ENCODE measurements at regions not wholly inside any gene's neighbourhood (a gene's known extent, or its start where the extent isn't known, plus 50 kb on each side); places are given as distances from the start of the nearest gene placed in this dataset.

DNA sequence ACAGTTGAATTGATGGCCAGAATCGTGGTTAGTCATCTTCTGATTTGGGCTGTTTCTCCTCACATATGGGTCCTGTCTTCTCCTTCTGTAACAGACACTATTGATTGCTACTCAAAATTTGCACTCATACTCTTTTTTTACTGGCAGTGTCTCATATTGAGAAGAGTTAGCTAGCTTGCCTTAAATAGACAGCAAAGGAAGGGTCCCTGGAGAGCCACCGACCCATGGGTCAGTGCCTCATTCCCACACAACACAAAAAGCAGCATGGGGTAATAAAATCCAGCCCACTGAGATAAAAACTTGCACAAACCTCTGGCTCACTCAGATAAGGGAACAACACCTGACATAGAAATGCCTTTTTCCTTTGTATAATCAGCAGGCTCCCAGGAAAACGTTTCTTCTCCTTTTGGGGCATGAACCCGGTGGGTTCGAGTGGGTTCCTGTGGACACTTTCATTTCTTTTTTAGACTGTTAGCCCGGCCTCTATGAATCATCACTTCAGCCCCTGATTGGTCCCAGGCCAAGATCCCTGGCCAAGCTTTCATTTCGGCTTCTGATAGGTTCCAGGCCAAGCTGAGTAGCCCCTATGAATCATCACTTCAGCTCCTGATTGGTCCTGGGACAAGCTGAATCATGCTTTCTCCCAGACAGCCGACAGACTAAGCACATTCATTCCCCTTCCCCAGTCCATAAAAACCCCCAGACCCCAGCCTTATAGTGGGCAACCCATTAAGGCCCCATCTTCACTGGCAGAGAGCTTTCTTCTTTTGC is 408.1 kb downstream of the DCAF12L2 start:
- H3K4me1 Mint-ChIP-seq = no peaks in the 10 kb centered on the region
- no peaks in the 10 kb centered on the region for H3K27me3 Mint-ChIP-seq (ENCODE audit: low read depth)
- no peak overlapping the region for H3K27ac Mint-ChIP-seq
- no peaks in the 10 kb centered on the region for H3K36me3 Mint-ChIP-seq (ENCODE audit: low read depth)
- TF ChIP-seq, protein P1, sequence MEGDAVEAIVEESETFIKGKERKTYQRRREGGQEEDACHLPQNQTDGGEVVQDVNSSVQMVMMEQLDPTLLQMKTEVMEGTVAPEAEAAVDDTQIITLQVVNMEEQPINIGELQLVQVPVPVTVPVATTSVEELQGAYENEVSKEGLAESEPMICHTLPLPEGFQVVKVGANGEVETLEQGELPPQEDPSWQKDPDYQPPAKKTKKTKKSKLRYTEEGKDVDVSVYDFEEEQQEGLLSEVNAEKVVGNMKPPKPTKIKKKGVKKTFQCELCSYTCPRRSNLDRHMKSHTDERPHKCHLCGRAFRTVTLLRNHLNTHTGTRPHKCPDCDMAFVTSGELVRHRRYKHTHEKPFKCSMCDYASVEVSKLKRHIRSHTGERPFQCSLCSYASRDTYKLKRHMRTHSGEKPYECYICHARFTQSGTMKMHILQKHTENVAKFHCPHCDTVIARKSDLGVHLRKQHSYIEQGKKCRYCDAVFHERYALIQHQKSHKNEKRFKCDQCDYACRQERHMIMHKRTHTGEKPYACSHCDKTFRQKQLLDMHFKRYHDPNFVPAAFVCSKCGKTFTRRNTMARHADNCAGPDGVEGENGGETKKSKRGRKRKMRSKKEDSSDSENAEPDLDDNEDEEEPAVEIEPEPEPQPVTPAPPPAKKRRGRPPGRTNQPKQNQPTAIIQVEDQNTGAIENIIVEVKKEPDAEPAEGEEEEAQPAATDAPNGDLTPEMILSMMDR (IDR thresholded peaks at IDR 0.05; ENCODE audit: unreplicated experiment in 3 of 3) = no peak
- no peak overlapping the region for H3K4me3 Mint-ChIP-seq
- H3K9me3 Mint-ChIP-seq = peaks cover 11% of the 10 kb centered on the region

DNA sequence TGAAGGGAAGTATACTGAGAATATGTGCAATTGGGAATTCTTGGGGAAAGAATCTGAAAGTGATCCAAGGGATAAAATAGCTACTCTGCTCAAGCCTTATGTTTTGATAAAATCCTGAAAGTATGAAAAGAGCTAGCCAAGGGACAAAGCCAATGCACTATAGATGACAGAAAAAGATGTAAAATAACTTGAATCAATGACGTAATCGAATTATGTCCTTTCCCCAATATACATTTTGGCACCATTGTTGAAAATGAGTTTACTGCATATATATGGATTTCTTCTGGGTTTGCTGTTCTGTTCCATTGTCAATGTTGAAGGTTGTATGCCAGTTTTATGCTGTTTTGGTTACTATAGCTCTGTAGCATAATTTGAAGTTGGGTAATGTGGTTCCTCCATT is 407.3 kb downstream of the DCAF12L2 start:
- H3K36me3 Mint-ChIP-seq (ENCODE audit: low read depth) = no peaks in the 10 kb centered on the region
- H3K9me3 Mint-ChIP-seq = peaks cover 17% of the 10 kb centered on the region
- TF ChIP-seq, protein P1 (IDR thresholded peaks at IDR 0.05; ENCODE audit: unreplicated experiment in 3 of 3) = no peak
- H3K4me1 Mint-ChIP-seq = no peaks in the 10 kb centered on the region
- no peak overlapping the region for H3K27ac Mint-ChIP-seq
- H3K4me3 Mint-ChIP-seq = no peak overlapping the region
- no peaks in the 10 kb centered on the region for H3K27me3 Mint-ChIP-seq (ENCODE audit: low read depth)

DNA sequence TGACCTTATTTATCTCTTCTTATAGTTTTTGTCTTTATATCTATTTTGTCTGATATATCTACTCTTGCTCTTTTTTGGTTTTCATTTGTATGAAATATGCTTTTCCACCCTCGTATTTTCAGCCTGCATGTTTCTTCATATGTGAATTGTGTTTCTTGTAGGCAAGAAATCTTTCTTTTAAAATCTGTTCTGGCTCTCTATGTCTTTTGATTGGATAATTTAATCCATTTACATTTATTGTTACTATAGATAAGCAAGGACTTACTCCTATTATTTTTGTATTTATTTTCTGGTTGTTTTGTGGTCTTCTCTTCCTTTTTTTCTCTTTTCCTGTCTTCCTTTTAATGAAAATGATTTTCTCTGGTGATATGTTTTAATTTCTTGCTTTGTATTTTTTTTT is 403.1 kb downstream of the DCAF12L2 start:
- Mint-ChIP-seq H3K4me3 (no peak overlapping the region), H3K4me1 (no peaks in the 10 kb centered on the region), H3K36me3 (ENCODE audit: low read depth) (no peaks in the 10 kb centered on the region), H3K27me3 (ENCODE audit: low read depth) (no peaks in the 10 kb centered on the region), H3K27ac (no peak overlapping the region), H3K9me3 (peaks cover 33% of the 10 kb centered on the region)
- TF ChIP-seq, protein P1 (IDR thresholded peaks at IDR 0.05; ENCODE audit: unreplicated experiment in 3 of 3) = no peak

DNA sequence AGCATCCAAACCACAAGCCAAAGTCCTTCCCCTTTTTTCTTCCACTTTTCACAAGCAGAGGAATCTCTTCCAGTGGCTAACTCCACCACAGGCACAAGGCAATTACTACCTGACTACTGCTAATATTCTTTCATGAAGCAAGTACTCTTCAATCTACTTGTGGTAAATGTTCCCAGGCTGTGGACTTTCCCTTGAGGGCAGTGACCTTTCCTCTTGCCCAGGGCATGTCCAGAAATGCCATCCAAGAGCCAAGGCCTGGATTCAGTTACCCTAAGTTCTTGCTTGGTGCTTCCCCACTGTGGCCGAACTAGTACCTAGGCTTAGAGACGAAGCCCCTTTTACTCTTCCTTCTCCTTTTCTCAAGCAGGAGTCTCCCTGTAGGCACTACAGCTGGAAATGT is 400.7 kb downstream of the DCAF12L2 start:
- Mint-ChIP-seq H3K4me3 (no peak overlapping the region), H3K36me3 (ENCODE audit: low read depth) (no peaks in the 10 kb centered on the region), H3K9me3 (peaks cover 30% of the 10 kb centered on the region), H3K27ac (no peak overlapping the region), H3K27me3 (ENCODE audit: low read depth) (no peaks in the 10 kb centered on the region), H3K4me1 (no peaks in the 10 kb centered on the region)
- TF ChIP-seq, protein P1 (IDR thresholded peaks at IDR 0.05; ENCODE audit: unreplicated experiment in 3 of 3) = no peak

DNA sequence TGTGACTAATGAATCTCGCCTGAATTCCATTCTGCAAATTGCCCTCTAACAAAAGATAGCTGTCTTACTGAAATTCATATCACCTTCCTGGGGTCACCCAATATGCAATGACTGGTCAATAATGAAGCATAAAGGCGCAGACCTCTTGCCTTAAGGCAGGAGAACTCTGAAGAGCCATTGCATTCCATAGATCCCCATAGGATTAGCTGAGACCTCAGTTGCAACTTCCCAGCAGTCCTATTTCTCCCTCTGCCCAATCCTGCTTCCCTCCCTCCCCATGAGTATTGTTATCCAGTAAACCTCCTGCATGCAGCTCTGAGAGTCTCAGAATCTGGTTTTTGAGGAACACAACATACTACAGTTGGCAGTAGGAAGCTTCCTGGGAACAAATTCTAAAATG is 396.5 kb downstream of the DCAF12L2 start:
- H3K9me3 Mint-ChIP-seq = peaks cover 11% of the 10 kb centered on the region
- H3K4me3 Mint-ChIP-seq = no peak overlapping the region
- H3K27me3 Mint-ChIP-seq (ENCODE audit: low read depth) = no peaks in the 10 kb centered on the region
- peak overlapping the region in 1 of 3 experiments; percentile 24 for H3K27ac Mint-ChIP-seq
- TF ChIP-seq, protein P1 (IDR thresholded peaks at IDR 0.05; ENCODE audit: unreplicated experiment in 3 of 3) = no peak
- H3K36me3 Mint-ChIP-seq (ENCODE audit: low read depth) = no peaks in the 10 kb centered on the region
- no peaks in the 10 kb centered on the region for H3K4me1 Mint-ChIP-seq

DNA sequence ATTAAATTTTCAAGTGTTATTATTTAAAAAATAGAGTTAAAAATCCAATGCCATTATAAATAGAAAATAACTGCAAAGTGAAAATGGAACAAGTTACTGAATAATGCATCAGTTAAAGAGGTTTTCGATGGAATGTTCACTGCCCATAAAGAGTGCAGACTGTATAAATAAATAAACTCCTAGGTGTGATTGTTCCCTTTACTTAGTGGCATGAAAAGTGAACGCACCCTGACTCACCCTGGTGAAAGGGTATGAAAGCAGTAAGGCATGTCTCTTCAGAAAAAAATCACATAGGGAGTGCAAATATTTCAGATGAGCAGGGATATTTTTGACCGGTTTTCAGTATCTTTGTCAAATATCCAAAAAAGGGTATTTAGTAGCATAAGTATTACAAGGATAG is 387.8 kb downstream of the DCAF12L2 start:
- TF ChIP-seq, protein P1 (IDR thresholded peaks at IDR 0.05; ENCODE audit: unreplicated experiment in 3 of 3) = no peak
- Mint-ChIP-seq H3K4me3 (no peak overlapping the region), H3K27me3 (ENCODE audit: low read depth) (no peaks in the 10 kb centered on the region), H3K4me1 (peaks cover 9% of the 10 kb centered on the region), H3K36me3 (ENCODE audit: low read depth) (no peaks in the 10 kb centered on the region), H3K27ac (peak overlapping the region in 1 of 3 experiments; percentile 54), H3K9me3 (no peaks in the 10 kb centered on the region)
